ENCODE measurements at regions not wholly inside any gene's neighbourhood (a gene's known extent, or its start where the extent isn't known, plus 50 kb on each side); places are given as distances from the start of the nearest gene placed in this dataset.

GRCh38 chr1:227432181-227432535 is 113.9 kb upstream of the CDC42BPA start:
- Histone ChIP-seq H3K27me3 (ENCODE audit: control insufficient read depth, insufficient read depth, low read length) (no peaks in the 10 kb centered on the region), H3K4me3 (ENCODE audit: low read depth, low read length) (no peak overlapping the region), H3K27ac (ENCODE audit: low read depth, low read length) (no peak overlapping the region), H3K9me3 (ENCODE audit: control insufficient read depth, insufficient read depth, low read length) (no peaks in the 10 kb centered on the region), H3K4me1 (ENCODE audit: control insufficient read depth, insufficient read depth, low read length) (peaks cover 14% of the 10 kb centered on the region; the same call in 1 of the 2 replicates), H3K36me3 (ENCODE audit: control insufficient read depth, insufficient read depth, low read length) (no peaks in the 10 kb centered on the region), H3K9ac (ENCODE audit: low read depth, low read length) (no peak overlapping the region)

DNA sequence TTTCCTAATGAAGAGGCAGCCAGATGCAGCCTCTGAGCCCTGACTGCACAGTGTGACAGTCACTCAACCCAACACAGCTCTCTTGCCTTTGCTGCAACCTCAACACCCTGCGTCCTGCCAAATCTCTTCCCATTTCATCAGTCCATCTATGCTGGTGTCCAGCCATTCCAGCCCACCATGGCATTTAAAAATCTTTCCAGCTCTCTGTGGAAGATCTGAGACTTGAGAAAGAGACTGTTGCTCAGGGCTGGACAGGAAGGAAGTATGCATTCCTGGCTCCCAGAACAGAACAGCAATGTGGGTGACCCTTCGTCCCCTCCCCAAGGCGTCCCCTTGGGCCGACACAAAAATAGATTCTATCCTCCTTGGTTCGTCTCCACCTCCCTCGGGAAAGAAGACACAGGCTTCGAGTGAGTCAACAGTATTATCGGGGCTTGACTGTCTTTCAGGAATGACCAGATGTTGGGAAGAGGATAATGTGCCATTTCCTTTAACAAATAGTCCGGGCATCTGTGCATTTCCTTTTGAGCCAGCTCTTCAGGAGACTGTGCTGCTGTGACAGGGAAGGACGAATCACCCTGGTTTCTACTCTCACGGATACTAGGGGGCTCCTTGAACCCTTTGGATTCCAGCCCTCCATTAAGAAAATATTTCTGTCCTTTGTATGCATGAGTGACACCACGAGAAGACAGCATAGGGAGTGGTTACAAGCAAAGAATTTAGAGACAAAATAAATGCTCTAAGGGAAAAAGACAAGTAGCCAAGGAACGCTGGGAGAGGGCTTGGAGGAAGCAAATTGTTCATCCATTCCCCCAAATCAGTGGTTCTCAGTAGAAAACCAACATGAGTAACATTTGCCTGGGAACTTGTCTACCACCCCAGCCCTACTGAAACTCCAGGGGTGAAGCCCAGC is 111.4 kb upstream of the CDC42BPA start:
- Histone ChIP-seq H3K9ac (ENCODE audit: low read depth, low read length) (no peak overlapping the region), H3K27me3 (ENCODE audit: control insufficient read depth, insufficient read depth, low read length) (no peaks in the 10 kb centered on the region), H3K36me3 (ENCODE audit: control insufficient read depth, insufficient read depth, low read length) (no peaks in the 10 kb centered on the region), H3K27ac (ENCODE audit: low read depth, low read length) (no peak overlapping the region), H3K4me1 (ENCODE audit: control insufficient read depth, insufficient read depth, low read length) (peaks cover 14% of the 10 kb centered on the region; the same call in 1 of the 2 replicates), H3K9me3 (ENCODE audit: control insufficient read depth, insufficient read depth, low read length) (no peaks in the 10 kb centered on the region), H3K4me3 (ENCODE audit: low read depth, low read length) (no peak overlapping the region)

- H3K36me3 ChIP-seq (ENCODE audit: control insufficient read depth, insufficient read depth, low read length): no peaks in the 10 kb centered on the region
- no peak overlapping the region for H3K27ac ChIP-seq (ENCODE audit: low read depth, low read length)
- no peak overlapping the region for H3K4me3 ChIP-seq (ENCODE audit: low read depth, low read length)
- H3K9me3 ChIP-seq (ENCODE audit: control insufficient read depth, insufficient read depth, low read length): no peaks in the 10 kb centered on the region
- no peaks in the 10 kb centered on the region for H3K27me3 ChIP-seq (ENCODE audit: control insufficient read depth, insufficient read depth, low read length)
- H3K9ac ChIP-seq (ENCODE audit: low read depth, low read length): no peak overlapping the region
- peaks cover 14% of the 10 kb centered on the region; the same call in 1 of the 2 replicates for H3K4me1 ChIP-seq (ENCODE audit: control insufficient read depth, insufficient read depth, low read length)
These were observed 110.5 kb upstream of the CDC42BPA start for GRCh38 chr1:227428803-227429202.

- H3K36me3 ChIP-seq (ENCODE audit: control insufficient read depth, insufficient read depth, low read length): no peaks in the 10 kb centered on the region
- H3K4me3 ChIP-seq (ENCODE audit: low read depth, low read length): no peak overlapping the region
- peaks cover 14% of the 10 kb centered on the region; the same call in 1 of the 2 replicates for H3K4me1 ChIP-seq (ENCODE audit: control insufficient read depth, insufficient read depth, low read length)
- no peaks in the 10 kb centered on the region for H3K27me3 ChIP-seq (ENCODE audit: control insufficient read depth, insufficient read depth, low read length)
- H3K9ac ChIP-seq (ENCODE audit: low read depth, low read length): no peak overlapping the region
- H3K27ac ChIP-seq (ENCODE audit: low read depth, low read length): no peak overlapping the region
- H3K9me3 ChIP-seq (ENCODE audit: control insufficient read depth, insufficient read depth, low read length): no peaks in the 10 kb centered on the region
These were observed 109.1 kb upstream of the CDC42BPA start for GRCh38 chr1:227427411-227427810.

DNA sequence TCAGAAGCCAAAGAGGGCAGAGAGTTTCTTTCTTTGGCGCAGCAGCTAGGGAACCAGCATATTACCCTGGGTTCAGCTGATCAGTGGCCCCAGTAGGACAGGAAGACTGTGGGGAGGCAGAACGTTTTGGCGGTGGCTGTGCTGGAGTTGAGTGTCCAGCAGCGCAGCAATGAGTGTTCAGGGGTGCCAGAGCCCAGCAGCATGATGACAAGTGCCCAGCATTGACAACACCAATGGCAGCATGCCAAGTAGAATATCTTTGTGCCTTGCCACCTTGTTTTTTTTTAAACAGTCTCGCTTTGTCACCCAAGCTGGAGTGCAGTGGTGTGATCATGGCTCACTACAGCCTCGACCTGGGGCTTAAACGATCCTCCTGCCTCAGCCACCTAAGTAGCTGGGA is 106.7 kb upstream of the CDC42BPA start:
- Histone ChIP-seq H3K4me3 (ENCODE audit: low read depth, low read length) (no peak overlapping the region), H3K36me3 (ENCODE audit: control insufficient read depth, insufficient read depth, low read length) (no peaks in the 10 kb centered on the region), H3K27me3 (ENCODE audit: control insufficient read depth, insufficient read depth, low read length) (no peaks in the 10 kb centered on the region), H3K9me3 (ENCODE audit: control insufficient read depth, insufficient read depth, low read length) (no peaks in the 10 kb centered on the region), H3K27ac (ENCODE audit: low read depth, low read length) (no peak overlapping the region), H3K4me1 (ENCODE audit: control insufficient read depth, insufficient read depth, low read length) (peaks cover 5% of the 10 kb centered on the region; the same call in 1 of the 2 replicates), H3K9ac (ENCODE audit: low read depth, low read length) (no peak overlapping the region)

- Histone ChIP-seq H3K4me1 (ENCODE audit: control insufficient read depth, insufficient read depth, low read length) (peaks cover 5% of the 10 kb centered on the region; the same call in 1 of the 2 replicates), H3K27ac (ENCODE audit: low read depth, low read length) (no peak overlapping the region), H3K9me3 (ENCODE audit: control insufficient read depth, insufficient read depth, low read length) (no peaks in the 10 kb centered on the region), H3K36me3 (ENCODE audit: control insufficient read depth, insufficient read depth, low read length) (no peaks in the 10 kb centered on the region), H3K9ac (ENCODE audit: low read depth, low read length) (no peak overlapping the region), H3K27me3 (ENCODE audit: control insufficient read depth, insufficient read depth, low read length) (no peaks in the 10 kb centered on the region), H3K4me3 (ENCODE audit: low read depth, low read length) (no peak overlapping the region)
These were observed 105.9 kb upstream of the CDC42BPA start for GRCh38 chr1:227424159-227424680.

- Histone ChIP-seq H3K27ac (ENCODE audit: low read depth, low read length) (no peak overlapping the region), H3K27me3 (ENCODE audit: control insufficient read depth, insufficient read depth, low read length) (no peaks in the 10 kb centered on the region)
These were observed 104.3 kb upstream of the CDC42BPA start for GRCh38 chr1:227422581-227422980.

GRCh38 chr1:227420147-227420546 is 101.9 kb upstream of the CDC42BPA start:
- Histone ChIP-seq H3K9me3 (ENCODE audit: control insufficient read depth, insufficient read depth, low read length) (no peaks in the 10 kb centered on the region), H3K36me3 (ENCODE audit: control insufficient read depth, insufficient read depth, low read length) (no peaks in the 10 kb centered on the region), H3K27me3 (ENCODE audit: control insufficient read depth, insufficient read depth, low read length) (no peaks in the 10 kb centered on the region), H3K27ac (ENCODE audit: low read depth, low read length) (no peak overlapping the region), H3K4me3 (ENCODE audit: low read depth, low read length) (no peak overlapping the region), H3K4me1 (ENCODE audit: control insufficient read depth, insufficient read depth, low read length) (no peaks in the 10 kb centered on the region), H3K9ac (ENCODE audit: low read depth, low read length) (no peak overlapping the region)

More at GRCh38 chr1:227422581-227422980, 104.3 kb upstream of the CDC42BPA start:
- H3K36me3 ChIP-seq (ENCODE audit: control insufficient read depth, insufficient read depth, low read length): no peaks in the 10 kb centered on the region
- no peaks in the 10 kb centered on the region for H3K4me1 ChIP-seq (ENCODE audit: control insufficient read depth, insufficient read depth, low read length)
- no peaks in the 10 kb centered on the region for H3K9me3 ChIP-seq (ENCODE audit: control insufficient read depth, insufficient read depth, low read length)
- H3K9ac ChIP-seq (ENCODE audit: low read depth, low read length): no peak overlapping the region
- no peak overlapping the region for H3K4me3 ChIP-seq (ENCODE audit: low read depth, low read length)

GRCh38 chr1:227417756-227418480 is 99.6 kb upstream of the CDC42BPA start:
- H3K36me3 ChIP-seq (ENCODE audit: control insufficient read depth, insufficient read depth, low read length): no peaks in the 10 kb centered on the region
- H3K9me3 ChIP-seq (ENCODE audit: control insufficient read depth, insufficient read depth, low read length): no peaks in the 10 kb centered on the region
- H3K27ac ChIP-seq (ENCODE audit: low read depth, low read length): no peak overlapping the region
- H3K4me3 ChIP-seq (ENCODE audit: low read depth, low read length): no peak overlapping the region
- H3K9ac ChIP-seq (ENCODE audit: low read depth, low read length): no peak overlapping the region
- H3K27me3 ChIP-seq (ENCODE audit: control insufficient read depth, insufficient read depth, low read length): no peaks in the 10 kb centered on the region
- H3K4me1 ChIP-seq (ENCODE audit: control insufficient read depth, insufficient read depth, low read length): no peaks in the 10 kb centered on the region

- Histone ChIP-seq H3K9ac (ENCODE audit: low read depth, low read length) (no peak overlapping the region), H3K27ac (ENCODE audit: low read depth, low read length) (no peak overlapping the region), H3K36me3 (ENCODE audit: control insufficient read depth, insufficient read depth, low read length) (no peaks in the 10 kb centered on the region), H3K9me3 (ENCODE audit: control insufficient read depth, insufficient read depth, low read length) (no peaks in the 10 kb centered on the region), H3K4me1 (ENCODE audit: control insufficient read depth, insufficient read depth, low read length) (no peaks in the 10 kb centered on the region), H3K4me3 (ENCODE audit: low read depth, low read length) (no peak overlapping the region), H3K27me3 (ENCODE audit: control insufficient read depth, insufficient read depth, low read length) (no peaks in the 10 kb centered on the region)
These were observed 98.0 kb upstream of the CDC42BPA start for GRCh38 chr1:227416156-227416830.
